NCI-H2107 (cell line): ENCODE measurements at regions not wholly inside any gene's neighbourhood (a gene's known extent, or its start where the extent isn't known, plus 50 kb on each side); places are given as distances from the start of the nearest gene placed in this dataset.

Experiments used
- DNase-seq: peaks from one replicate; lab custom pipeline; 2025; lab: John Stamatoyannopoulos, UW

GRCh38 chr5:167232675-167233311 is 1058.7 kb upstream of the WWC1 start:
- no peak for DNase-seq

- no peak for DNase-seq
Measured at GRCh38 chr5:167233507-167234220, 1057.8 kb upstream of the WWC1 start.

GRCh38 chr5:167241436-167242067 is 1049.9 kb upstream of the WWC1 start:
- DNase-seq, result no peak

- DNase-seq, result no peak
Measured at GRCh38 chr5:167242701-167243100, 1048.7 kb upstream of the WWC1 start.

GRCh38 chr5:167243463-167243862 is 1048.0 kb upstream of the WWC1 start:
- no peak for DNase-seq

GRCh38 chr5:167244583-167244982 is 1046.9 kb upstream of the WWC1 start:
- no peak for DNase-seq

- no peak for DNase-seq
Measured at GRCh38 chr5:167245868-167246267, 1045.6 kb upstream of the WWC1 start.

- DNase-seq, result no peak
Measured at GRCh38 chr5:167247816-167248215, 1043.6 kb upstream of the WWC1 start.

- no peak for DNase-seq
Measured at GRCh38 chr5:167248257-167248656, 1043.2 kb upstream of the WWC1 start.

GRCh38 chr5:167250996-167251395 is 1040.4 kb upstream of the WWC1 start:
- DNase-seq, result no peak

GRCh38 chr5:167254132-167254531 is 1037.3 kb upstream of the WWC1 start:
- no peak for DNase-seq

GRCh38 chr5:167255926-167256325 is 1035.5 kb upstream of the WWC1 start:
- no peak for DNase-seq

GRCh38 chr5:167259806-167260205 is 1031.6 kb upstream of the WWC1 start:
- DNase-seq, result no peak

GRCh38 chr5:167261309-167262100 is 1029.9 kb upstream of the WWC1 start:
- no peak for DNase-seq

- no peak for DNase-seq
Measured at GRCh38 chr5:167263185-167263584, 1028.3 kb upstream of the WWC1 start.

- DNase-seq, result no peak
Measured at GRCh38 chr5:167264348-167264747, 1027.1 kb upstream of the WWC1 start.

GRCh38 chr5:167268337-167268736 is 1023.1 kb upstream of the WWC1 start:
- DNase-seq, result no peak

GRCh38 chr5:167269146-167269545 is 1022.3 kb upstream of the WWC1 start:
- no peak for DNase-seq

- no peak for DNase-seq
Measured at GRCh38 chr5:167271081-167271480, 1020.4 kb upstream of the WWC1 start.

GRCh38 chr5:167271511-167271910 is 1019.9 kb upstream of the WWC1 start:
- DNase-seq, result no peak

- no peak for DNase-seq
Measured at GRCh38 chr5:167280111-167280510, 1011.3 kb upstream of the WWC1 start.

- no peak for DNase-seq
Measured at GRCh38 chr5:167281925-167282324, 1009.5 kb upstream of the WWC1 start.

- DNase-seq, result no peak
Measured at GRCh38 chr5:167283691-167284090, 1007.8 kb upstream of the WWC1 start.
